ENCODE measurements at regions not wholly inside any gene's neighbourhood (a gene's known extent, or its start where the extent isn't known, plus 50 kb on each side); places are given as distances from the start of the nearest gene placed in this dataset.

DNA sequence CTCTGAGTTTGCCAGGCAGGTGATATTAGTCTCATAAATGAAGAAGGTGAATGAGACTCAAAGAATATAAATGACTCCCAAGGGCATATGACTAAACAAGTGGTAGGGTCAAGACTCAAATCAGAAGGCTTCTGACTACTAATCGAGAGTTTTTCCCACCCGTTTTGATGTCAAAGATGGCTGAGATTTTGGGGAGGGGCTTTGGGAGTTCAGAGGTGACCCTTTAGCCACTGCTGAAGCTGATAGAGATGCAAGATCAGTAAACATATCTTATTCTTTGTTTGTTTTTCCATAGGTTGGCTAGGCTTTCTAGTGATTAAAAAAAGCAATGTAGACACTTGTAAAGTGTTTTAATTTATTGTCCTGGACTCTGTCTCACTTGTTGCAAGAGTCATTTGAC is 239.6 kb upstream of the PLEKHG7 start:
- TF ChIP-seq TRIM28 (IDR thresholded peaks at IDR 0.05; ENCODE audit: borderline replicate concordance, low read length) (no peak), CTCF (tag by site-specific recombination; IDR thresholded peaks at IDR 0.05) (no peak), ZNF621 (tag by site-specific recombination; IDR thresholded peaks at IDR 0.05) (no peak), ZBTB6 (tag by site-specific recombination; IDR thresholded peaks at IDR 0.05) (no peak)
